HepG2 (cell line): ENCODE measurements at regions not wholly inside any gene's neighbourhood (a gene's known extent, or its start where the extent isn't known, plus 50 kb on each side); places are given as distances from the start of the nearest gene placed in this dataset.

Experiments
- ATAC-seq: fragments of 200-7000 bp; cut with Tn5 transposase; 3 replicates; pipeline ENCODE4 v1.9.1; 2020; ENCODE audit warnings: mild to moderate bottlenecking, moderate library complexity
- BruUV-seq: library from RNA; stranded (reverse); fragments of 400-500 nt; replicated peaks from 2 replicates; lab custom pipeline; 2021; lab: Mats Ljungman, UMichigan
- CTCF ChIA-PET: fragments of 300-600 bp; formaldehyde crosslinking; extraction: SDS; loops from one replicate; lab custom pipeline; 2021; ENCODE audit warnings: low total read pairs, inconsistent platforms, low intra/inter-chr PET ratio; lab: Yijun Ruan, JAX
- POLR2A ChIA-PET: fragments of 350-600 bp; sonication (Branson Sonifier 250); formaldehyde crosslinking; loops from one replicate; lab custom pipeline; 2020; ENCODE audit warnings: antibody characterized with exemption, inconsistent platforms; lab: Yijun Ruan, JAX
- DNase-seq: peaks from one replicate; pipeline ENCODE4 v3.0.0-alpha.2; 2015; ENCODE audit warnings: low spot score
- FAIRE-seq: peaks from 3 replicates; lab custom pipeline; 2011; peaks lifted over from hg19 to GRCh38; lab: Jason Lieb, UNC
- H2AFZ ChIP-seq: one replicate; pipeline ENCODE4 v1.6.1; 2011; ENCODE audit warnings: low read length, inconsistent platforms
- H3K27ac ChIP-seq: fragments of 300-600 bp; 3 replicates; pipeline ENCODE4 v1.8.0; 2011; ENCODE audit warnings: mixed run types, mild to moderate bottlenecking, mixed read lengths, low read length, inconsistent platforms; ENCODE audit not compliant: insufficient read depth; ENCODE audit errors: extremely low read length
- H3K27me3 ChIP-seq, 2 experiments: fragments of 200-600 bp in 1 of 2; 2 replicates in 1 of 2; 3 replicates in 1 of 2; pipeline versions ENCODE4 v1.6.0 to v1.8.0; 2011; ENCODE audit warnings: low read length in 2 of 2, mild to moderate bottlenecking in 2 of 2, moderate library complexity in 2 of 2, inconsistent platforms in 1 of 2; ENCODE audit not compliant: insufficient read depth in 2 of 2, control insufficient read depth in 1 of 2
- H3K36me3 ChIP-seq, 2 experiments: fragments of 200-600 bp in 1 of 2; replicated peaks in 1 of 2; 2 replicates in 1 of 2; 3 replicates in 1 of 2; pipeline versions ENCODE4 v1.5.1 to v1.8.0; 2011; ENCODE audit warnings: low read length in 2 of 2, inconsistent platforms in 1 of 2; ENCODE audit not compliant: insufficient read depth in 2 of 2, control insufficient read depth in 1 of 2
- H3K4me1 ChIP-seq: 2 replicates; pipeline ENCODE4 v1.5.1; 2012; ENCODE audit warnings: low read length, inconsistent platforms; ENCODE audit not compliant: insufficient read depth
- H3K4me2 ChIP-seq: 2 replicates; pipeline ENCODE4 v1.6.0; 2011; ENCODE audit warnings: low read depth, low read length, inconsistent platforms
- H3K4me3 ChIP-seq, 3 experiments: fragments of 200-600 bp in 1 of 3; sonication (generic), shearing (Covaris generic) in 1 of 3; replicated peaks in 1 of 3; 2 replicates each; pipeline ENCODE4 v1.5.1; 2011 to 2016; ENCODE audit warnings: low read length in 3 of 3, inconsistent platforms in 2 of 3, low read depth in 2 of 3, mild to moderate bottlenecking in 2 of 3, control low read depth in 1 of 3, mixed read lengths in 1 of 3; ENCODE audit not compliant: insufficient read depth in 1 of 3
- H3K79me2 ChIP-seq: one replicate; pipeline ENCODE4 v1.6.1; 2011; ENCODE audit warnings: low read length, inconsistent platforms; ENCODE audit not compliant: insufficient read depth
- H3K9ac ChIP-seq: 2 replicates; pipeline ENCODE4 v1.6.0; 2011; ENCODE audit warnings: mild to moderate bottlenecking, low read depth, low read length, inconsistent platforms; ENCODE audit not compliant: insufficient read depth
- H3K9me3 ChIP-seq: 2 replicates; pipeline ENCODE4 v1.5.1; 2012; ENCODE audit warnings: mild to moderate bottlenecking, low read length
- H4K20me1 ChIP-seq: 2 replicates; pipeline ENCODE4 v1.6.0; 2011; ENCODE audit warnings: inconsistent platforms, mild to moderate bottlenecking, low read length, moderate library complexity; ENCODE audit not compliant: insufficient read depth
- CBFB ChIP-seq: sonication (generic); formaldehyde crosslinking; IDR thresholded peaks from 2 replicates; pipeline ENCODE4 v1.4.0; 2020; ENCODE audit warnings: missing genetic modification reagents
- PAF1 ChIP-seq: IDR thresholded peaks from 2 replicates; pipeline ENCODE4 v1.6.1; 2016; ENCODE audit warnings: missing genetic modification reagents, missing compliant biosample characterization
- PAX8 ChIP-seq: sonication (generic); formaldehyde crosslinking; IDR thresholded peaks from 2 replicates; pipeline ENCODE4 v1.8.0; 2022; ENCODE audit warnings: mild to moderate bottlenecking, missing genetic modification reagents, borderline replicate concordance
- TRAFD1 ChIP-seq: sonication (generic); formaldehyde crosslinking; IDR thresholded peaks from 2 replicates; pipeline ENCODE4 v1.5.1; 2020; ENCODE audit warnings: missing genetic modification reagents, mild to moderate bottlenecking, borderline replicate concordance
- YEATS2 ChIP-seq: sonication (generic); formaldehyde crosslinking; IDR thresholded peaks from 2 replicates; pipeline ENCODE4 v1.4.0; 2020; ENCODE audit warnings: missing genetic modification reagents, borderline replicate concordance
- ZNF20 ChIP-seq: sonication (generic); formaldehyde crosslinking; IDR thresholded peaks from 2 replicates; pipeline ENCODE4 v1.4.0; 2020; ENCODE audit warnings: mild to moderate bottlenecking, moderate library complexity, missing genetic modification reagents
- ZNF549 ChIP-seq: sonication (generic); formaldehyde crosslinking; IDR thresholded peaks from 2 replicates; pipeline ENCODE4 v1.5.0; 2020; ENCODE audit warnings: missing genetic modification reagents
- ZNF660 ChIP-seq: sonication (generic); formaldehyde crosslinking; IDR thresholded peaks from 2 replicates; pipeline ENCODE4 v1.5.1; 2020; ENCODE audit warnings: mild to moderate bottlenecking, low read depth, missing genetic modification reagents, borderline replicate concordance
- ZNF766 ChIP-seq: sonication (generic); formaldehyde crosslinking; IDR thresholded peaks from 2 replicates; pipeline ENCODE4 v1.5.0; 2020; ENCODE audit warnings: missing genetic modification reagents, borderline replicate concordance
- WGBS: methylation state at CpG from one replicate; pipeline ENCODE4 v1.1.6; 2017; ENCODE audit warnings: low lambda C conversion rate; 5-methylcytosine and 5-hydroxymethylcytosine counted together
- in situ Hi-C: cut with HindIII; loops from 2 replicates; pipeline ENCODE4 v1.10.0; 2017; ENCODE audit warnings: low pct_unique_long_range_greater_than_20kb; ENCODE audit not compliant: extremely low pct_ligation_motif_present
- intact Hi-C: fragments of 100-400 bp; cut with micrococcal nuclease; formaldehyde crosslinking; loops from one replicate; pipeline ENCODE4 v1.10.0; 2022; ENCODE audit not compliant: unreplicated experiment
- TF ChIP-seq, protein P1 (sequence below): sonication (generic); formaldehyde crosslinking; IDR thresholded peaks from 2 replicates; pipeline ENCODE4 v1.8.1; 2023; ENCODE audit warnings: mild to moderate bottlenecking, missing genetic modification reagents, borderline replicate concordance
- TF ChIP-seq, protein P2 (sequence below): sonication (generic); formaldehyde crosslinking; conservative IDR thresholded peaks from 2 replicates; pipeline ENCODE4 v1.4.0; 2020; ENCODE audit warnings: missing genetic modification reagents
- TF ChIP-seq, protein P3 (sequence below): sonication (generic); formaldehyde crosslinking; IDR thresholded peaks from 2 replicates; pipeline ENCODE4 v1.4.0; 2020; ENCODE audit warnings: missing genetic modification reagents, mild to moderate bottlenecking, borderline replicate concordance

DNA sequence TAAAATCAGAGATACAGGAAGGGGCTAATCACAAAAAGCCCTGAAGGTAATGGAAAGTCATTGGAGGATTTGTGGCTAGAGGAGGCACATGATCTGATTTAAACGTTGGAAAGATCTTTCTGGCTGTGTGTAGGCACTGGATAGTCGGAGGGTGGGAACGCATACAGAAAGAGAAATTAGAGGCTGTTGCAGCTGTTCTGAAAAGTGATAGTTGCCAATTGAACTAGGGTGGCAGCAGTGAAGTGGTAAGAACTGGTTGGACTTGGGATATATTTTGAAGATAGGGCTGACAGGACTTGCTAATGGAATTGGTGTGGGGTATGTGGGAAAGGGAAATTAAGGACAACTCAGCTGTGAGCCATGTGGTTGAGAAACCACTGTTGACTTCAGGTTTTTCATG is 223.6 kb downstream of the OGFRL1 start:
- ChIA-PET POLR2A (no interaction called here), CTCF (no interaction called here)
- Histone ChIP-seq H3K36me3 (no peaks in the 10 kb centered on the region), H3K27me3 (no peaks in the 10 kb centered on the region), H4K20me1 (no peaks in the 10 kb centered on the region), H3K79me2 (no peaks in the 10 kb centered on the region), H3K27ac (no peak overlapping the region), H2AFZ (no peak overlapping the region), H3K4me2 (no peak overlapping the region), H3K9ac (no peak overlapping the region), H3K9me3 (no peaks in the 10 kb centered on the region), H3K4me1 (no peaks in the 10 kb centered on the region), H3K4me3 (no peak overlapping the region)
- no peak for TF ChIP-seq ZNF549 (CRISPR knock-in tag)
- WGBS: 3% methylated on average over 3 of the region's 3 CpGs
- no peak for ATAC-seq
- intact Hi-C loops (no loop called here), in situ Hi-C loops (no loop called here)
- no TSS peak for BruUV-seq
- no peak for FAIRE-seq
- no peak for DNase-seq

DNA sequence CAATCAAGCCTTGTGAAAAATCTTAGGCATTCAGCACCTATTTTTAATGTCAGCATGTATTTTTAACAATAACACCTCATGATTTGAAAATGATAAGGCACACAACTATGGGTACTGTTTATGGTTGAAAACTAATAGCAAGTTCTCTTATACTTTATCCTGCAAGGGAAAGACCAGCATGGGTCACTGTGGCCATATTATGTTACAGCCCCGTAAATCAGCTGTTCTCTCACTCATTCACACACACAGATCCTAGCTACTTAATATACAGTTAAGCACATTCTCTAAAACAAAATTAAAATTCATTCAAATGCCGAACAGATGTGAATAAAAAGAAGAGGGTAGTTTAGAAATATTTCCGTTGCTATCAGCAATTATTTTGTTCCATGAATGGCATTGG is 224.4 kb downstream of the OGFRL1 start:
- CTCF ChIA-PET: no interaction called here
- Histone ChIP-seq H4K20me1 (no peaks in the 10 kb centered on the region), H3K27me3 (no peaks in the 10 kb centered on the region), H3K79me2 (no peaks in the 10 kb centered on the region), H3K4me3 (no peak overlapping the region), H3K4me1 (no peaks in the 10 kb centered on the region), H3K4me2 (no peak overlapping the region), H3K27ac (no peak overlapping the region), H3K36me3 (no peaks in the 10 kb centered on the region), H3K9ac (no peak overlapping the region), H2AFZ (no peak overlapping the region), H3K9me3 (no peaks in the 10 kb centered on the region)
- WGBS: 0% methylated on average over 3 of the region's 3 CpGs
- no TSS peak for BruUV-seq
- no peak for FAIRE-seq
- no peak for TF ChIP-seq PAX8 (CRISPR knock-in tag)
- TF ChIP-seq, protein P1, sequence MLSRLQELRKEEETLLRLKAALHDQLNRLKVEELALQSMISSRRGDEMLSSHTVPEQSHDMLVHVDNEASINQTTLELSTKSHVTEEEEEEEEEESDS (CRISPR knock-in tag): no peak
- no peak for TF ChIP-seq ZNF20
- TF ChIP-seq YEATS2 (CRISPR knock-in tag): no peak
- TF ChIP-seq, protein P2, sequence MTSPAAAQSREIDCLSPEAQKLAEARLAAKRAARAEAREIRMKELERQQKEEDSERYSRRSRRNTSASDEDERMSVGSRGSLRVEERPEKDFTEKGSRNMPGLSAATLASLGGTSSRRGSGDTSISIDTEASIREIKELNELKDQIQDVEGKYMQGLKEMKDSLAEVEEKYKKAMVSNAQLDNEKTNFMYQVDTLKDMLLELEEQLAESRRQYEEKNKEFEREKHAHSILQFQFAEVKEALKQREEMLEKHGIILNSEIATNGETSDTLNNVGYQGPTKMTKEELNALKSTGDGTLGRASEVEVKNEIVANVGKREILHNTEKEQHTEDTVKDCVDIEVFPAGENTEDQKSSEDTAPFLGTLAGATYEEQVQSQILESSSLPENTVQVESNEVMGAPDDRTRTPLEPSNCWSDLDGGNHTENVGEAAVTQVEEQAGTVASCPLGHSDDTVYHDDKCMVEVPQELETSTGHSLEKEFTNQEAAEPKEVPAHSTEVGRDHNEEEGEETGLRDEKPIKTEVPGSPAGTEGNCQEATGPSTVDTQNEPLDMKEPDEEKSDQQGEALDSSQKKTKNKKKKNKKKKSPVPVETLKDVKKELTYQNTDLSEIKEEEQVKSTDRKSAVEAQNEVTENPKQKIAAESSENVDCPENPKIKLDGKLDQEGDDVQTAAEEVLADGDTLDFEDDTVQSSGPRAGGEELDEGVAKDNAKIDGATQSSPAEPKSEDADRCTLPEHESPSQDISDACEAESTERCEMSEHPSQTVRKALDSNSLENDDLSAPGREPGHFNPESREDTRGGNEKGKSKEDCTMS: no peak
- TF ChIP-seq PAF1 (CRISPR knock-in tag): no peak
- no peak for TF ChIP-seq TRAFD1 (CRISPR knock-in tag)
- no peak for TF ChIP-seq ZNF766 (CRISPR knock-in tag)
- TF ChIP-seq ZNF660 (CRISPR knock-in tag): no peak
- no peak for TF ChIP-seq CBFB (CRISPR knock-in tag)
- TF ChIP-seq, protein P3, sequence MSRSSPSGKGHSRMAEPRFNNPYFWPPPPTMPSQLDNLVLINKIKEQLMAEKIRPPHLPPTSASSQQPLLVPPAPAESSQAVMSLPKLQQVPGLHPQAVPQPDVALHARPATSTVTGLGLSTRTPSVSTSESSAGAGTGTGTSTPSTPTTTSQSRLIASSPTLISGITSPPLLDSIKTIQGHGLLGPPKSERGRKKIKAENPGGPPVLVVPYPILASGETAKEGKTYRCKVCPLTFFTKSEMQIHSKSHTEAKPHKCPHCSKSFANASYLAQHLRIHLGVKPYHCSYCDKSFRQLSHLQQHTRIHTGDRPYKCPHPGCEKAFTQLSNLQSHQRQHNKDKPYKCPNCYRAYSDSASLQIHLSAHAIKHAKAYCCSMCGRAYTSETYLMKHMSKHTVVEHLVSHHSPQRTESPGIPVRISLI (CRISPR knock-in tag): no peak
- no peak for ATAC-seq
- POLR2A ChIA-PET: no interaction called here
- no peak for DNase-seq
- in situ Hi-C loops (no loop called here), intact Hi-C loops (no loop called here)
